KOPT-K1 (cell line): ENCODE measurements at regions not wholly inside any gene's neighbourhood (a gene's known extent, or its start where the extent isn't known, plus 50 kb on each side); places are given as distances from the start of the nearest gene placed in this dataset.
A peak's percentile ranks its signal among the peaks of the same experiment; 100 is the strongest.

ENCODE experiments used
- H3K27ac ChIP-seq: fragments of 200-600 bp; sonication (generic); 2 replicates; pipeline ENCODE4 v1.5.1; 2016; ENCODE audit warnings: antibody characterized with exemption, mild to moderate bottlenecking, low read depth, low read length; ENCODE audit not compliant: poor library complexity, severe bottlenecking
- H3K36me3 ChIP-seq: fragments of 200-600 bp; sonication (generic); 2 replicates; pipeline ENCODE4 v1.5.1; 2017; ENCODE audit warnings: antibody characterized with exemption, mild to moderate bottlenecking, low read length, moderate library complexity; ENCODE audit not compliant: insufficient read depth
- H3K9me3 ChIP-seq: fragments of 200-600 bp; sonication (generic); 2 replicates; pipeline ENCODE4 v1.5.1; 2017; ENCODE audit warnings: antibody characterized with exemption, low read length, mild to moderate bottlenecking; ENCODE audit not compliant: insufficient read depth, poor library complexity, severe bottlenecking

DNA sequence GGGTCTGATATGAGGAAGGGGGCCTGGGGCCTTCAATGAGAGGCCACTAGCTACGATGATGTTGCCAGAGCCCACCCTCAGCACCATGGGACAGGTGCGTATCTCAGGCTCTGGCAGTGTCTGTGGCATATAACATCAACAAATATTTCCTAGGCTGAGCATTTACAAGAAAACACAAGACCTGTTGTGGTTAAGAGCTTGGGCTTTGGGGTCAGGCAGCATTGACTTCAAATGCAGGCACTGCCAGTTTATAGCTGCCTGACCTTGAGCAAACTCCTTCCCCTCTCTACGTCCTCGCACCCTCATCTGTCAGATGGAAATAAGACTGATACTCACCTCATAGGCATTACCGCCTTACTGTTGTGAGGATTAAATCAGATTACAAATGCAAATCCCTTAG is 156.0 kb downstream of the KATNAL1 start:
- Histone ChIP-seq H3K36me3 (no peaks in the 10 kb centered on the region), H3K9me3 (no peaks in the 10 kb centered on the region), H3K27ac (peak overlapping the region; percentile 95)

DNA sequence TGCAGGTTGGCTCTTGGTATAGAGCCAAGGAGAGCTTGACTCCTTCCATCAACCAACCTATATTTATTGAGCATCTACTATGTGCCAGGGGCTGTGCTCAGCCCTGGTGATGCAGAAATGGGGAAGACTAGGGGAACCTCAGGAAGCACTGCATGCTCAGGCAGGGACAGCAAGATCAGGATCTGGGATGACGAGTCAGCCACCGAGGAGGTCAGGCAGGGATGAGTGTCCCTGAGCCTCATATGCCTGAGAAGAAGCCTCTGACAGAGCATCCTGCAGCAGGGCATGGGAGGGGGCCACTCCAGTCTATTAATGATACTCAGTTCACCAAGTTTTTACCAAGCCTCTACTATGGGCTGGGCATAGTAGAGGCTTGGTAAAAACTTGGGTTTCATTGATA is 158.1 kb downstream of the KATNAL1 start:
- Histone ChIP-seq H3K36me3 (no peaks in the 10 kb centered on the region), H3K9me3 (peaks cover 5% of the 10 kb centered on the region), H3K27ac (peak overlapping the region; percentile 95)

DNA sequence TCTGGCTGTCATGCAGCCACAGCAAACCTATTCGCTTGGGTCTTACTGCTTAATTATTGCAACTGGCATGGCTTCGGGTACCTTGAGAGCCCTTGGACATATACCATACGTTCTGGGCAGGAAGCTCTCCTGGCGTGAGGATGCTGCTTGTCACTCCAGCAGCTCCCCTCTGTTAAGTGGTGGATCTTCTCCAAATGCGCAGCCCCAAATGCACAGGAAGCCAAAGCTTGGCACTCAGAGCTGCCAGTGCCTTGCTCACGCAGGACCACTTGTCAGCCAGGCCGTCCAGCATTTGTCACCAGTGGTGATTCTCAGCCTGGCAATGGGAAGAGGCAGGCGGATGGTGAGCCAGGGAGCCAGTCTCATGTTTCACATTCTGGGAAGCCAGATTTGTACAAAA is 158.6 kb downstream of the KATNAL1 start:
- Histone ChIP-seq H3K27ac (peak overlapping the region; percentile 95), H3K36me3 (no peaks in the 10 kb centered on the region), H3K9me3 (peaks cover 9% of the 10 kb centered on the region)

DNA sequence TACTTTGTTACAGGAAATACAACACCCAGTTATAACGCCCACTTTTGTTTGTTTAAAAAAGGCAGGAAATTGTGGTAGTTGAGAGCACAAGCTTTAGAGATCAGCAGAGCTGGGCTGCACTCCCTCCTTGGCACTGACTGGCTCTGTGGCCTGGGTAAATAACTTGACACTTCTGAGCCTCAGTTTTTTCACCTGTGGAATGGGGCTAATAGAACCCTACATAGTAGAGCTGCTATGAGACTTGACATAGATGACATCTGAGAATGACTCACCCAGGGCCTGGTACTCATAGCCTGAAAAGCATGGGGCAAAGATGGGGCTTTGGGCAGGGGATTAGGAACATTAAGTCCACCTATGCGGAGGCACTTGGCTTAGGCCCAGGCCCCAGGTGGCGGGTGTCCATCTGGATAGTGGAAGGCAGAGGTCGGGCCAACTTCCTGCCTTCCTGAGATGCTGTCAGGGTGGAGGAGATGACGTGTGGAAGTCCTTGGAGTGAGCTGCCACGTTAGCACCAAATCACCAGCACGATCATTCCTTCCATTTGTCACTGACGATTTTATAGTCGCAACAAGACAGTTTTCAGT is 159.1 kb downstream of the KATNAL1 start:
- H3K36me3 ChIP-seq: no peaks in the 10 kb centered on the region
- H3K27ac ChIP-seq: peak overlapping the region; percentile 95

DNA sequence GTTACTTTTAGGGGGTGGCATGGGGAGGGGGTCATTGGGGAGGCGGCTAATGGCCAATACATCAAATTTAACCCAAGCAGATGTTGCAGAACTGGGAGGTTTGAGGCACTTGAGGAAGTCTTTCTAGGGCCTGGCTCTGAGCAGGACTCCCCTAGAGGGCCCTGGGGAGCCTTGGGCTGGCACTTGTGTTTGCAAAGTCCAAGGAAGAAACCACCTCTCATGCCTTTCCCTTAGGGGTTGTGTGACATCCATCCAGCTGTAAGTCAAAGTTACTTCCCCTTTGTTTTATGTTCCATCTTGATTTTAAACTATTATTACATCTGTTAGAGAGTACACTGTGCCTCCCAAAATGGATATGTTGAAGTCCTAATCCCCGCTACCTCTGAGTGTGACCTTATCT is 159.9 kb downstream of the KATNAL1 start:
- H3K36me3 ChIP-seq: no peaks in the 10 kb centered on the region
- H3K9me3 ChIP-seq: peaks cover 10% of the 10 kb centered on the region
- H3K27ac ChIP-seq: peak overlapping the region; percentile 95

More for the DNA sequence above, 159.1 kb downstream of the KATNAL1 start:
- H3K9me3 ChIP-seq: peaks cover 10% of the 10 kb centered on the region

DNA sequence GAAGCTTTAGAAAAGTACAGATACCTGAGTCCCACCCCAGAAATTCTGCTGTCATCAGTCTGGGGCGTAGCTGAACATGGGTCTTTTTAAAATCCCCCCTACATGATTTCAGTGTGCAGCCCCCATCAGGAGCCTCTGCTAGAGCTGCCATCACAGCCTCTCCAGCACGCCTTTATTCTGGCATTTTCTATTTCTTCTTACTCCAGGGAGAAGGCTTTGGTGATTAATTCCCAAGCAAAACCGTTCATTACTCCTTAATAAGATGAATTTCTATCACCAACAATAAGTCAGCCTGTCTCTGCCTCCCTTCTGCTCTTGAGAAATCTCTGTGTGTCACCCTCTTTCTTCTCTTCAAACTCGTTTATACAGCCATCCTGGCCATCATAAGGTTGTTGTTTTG is 160.3 kb downstream of the KATNAL1 start:
- H3K27ac ChIP-seq: peak overlapping the region; percentile 95
- no peaks in the 10 kb centered on the region for H3K36me3 ChIP-seq
- H3K9me3 ChIP-seq: peaks cover 10% of the 10 kb centered on the region

DNA sequence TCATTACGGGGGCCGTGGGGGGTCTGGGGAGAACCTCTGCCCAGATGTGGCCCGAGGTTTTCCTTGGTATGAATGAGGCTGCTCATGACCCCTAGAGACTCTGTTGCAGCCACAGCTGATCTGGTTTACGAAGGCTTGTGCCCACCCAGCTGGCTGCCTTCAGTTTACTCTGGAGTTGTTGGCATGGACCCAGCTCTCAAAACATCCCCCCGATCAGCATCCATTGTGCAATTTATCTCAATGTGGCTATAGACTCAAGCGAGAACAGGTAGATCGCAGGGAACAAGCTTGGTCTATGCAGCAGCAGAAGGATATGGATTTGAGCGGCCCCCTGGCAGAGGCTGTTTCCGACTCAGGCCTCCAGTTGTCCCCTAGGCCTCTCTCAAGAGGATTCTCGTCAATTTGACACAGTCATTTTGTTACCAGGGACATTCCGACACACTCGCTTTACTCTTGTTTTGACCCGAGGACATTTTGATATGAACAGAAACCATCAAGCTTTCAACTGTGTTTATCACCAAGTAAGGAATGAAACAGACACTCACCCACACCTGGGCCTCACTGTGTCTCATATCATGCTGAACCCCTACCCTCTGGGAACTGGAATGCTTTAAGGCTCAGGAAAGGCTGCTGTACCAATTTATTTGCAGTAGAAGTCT is 161.5 kb downstream of the KATNAL1 start:
- Histone ChIP-seq H3K27ac (peak overlapping the region; percentile 95), H3K9me3 (peaks cover 10% of the 10 kb centered on the region), H3K36me3 (no peaks in the 10 kb centered on the region)

DNA sequence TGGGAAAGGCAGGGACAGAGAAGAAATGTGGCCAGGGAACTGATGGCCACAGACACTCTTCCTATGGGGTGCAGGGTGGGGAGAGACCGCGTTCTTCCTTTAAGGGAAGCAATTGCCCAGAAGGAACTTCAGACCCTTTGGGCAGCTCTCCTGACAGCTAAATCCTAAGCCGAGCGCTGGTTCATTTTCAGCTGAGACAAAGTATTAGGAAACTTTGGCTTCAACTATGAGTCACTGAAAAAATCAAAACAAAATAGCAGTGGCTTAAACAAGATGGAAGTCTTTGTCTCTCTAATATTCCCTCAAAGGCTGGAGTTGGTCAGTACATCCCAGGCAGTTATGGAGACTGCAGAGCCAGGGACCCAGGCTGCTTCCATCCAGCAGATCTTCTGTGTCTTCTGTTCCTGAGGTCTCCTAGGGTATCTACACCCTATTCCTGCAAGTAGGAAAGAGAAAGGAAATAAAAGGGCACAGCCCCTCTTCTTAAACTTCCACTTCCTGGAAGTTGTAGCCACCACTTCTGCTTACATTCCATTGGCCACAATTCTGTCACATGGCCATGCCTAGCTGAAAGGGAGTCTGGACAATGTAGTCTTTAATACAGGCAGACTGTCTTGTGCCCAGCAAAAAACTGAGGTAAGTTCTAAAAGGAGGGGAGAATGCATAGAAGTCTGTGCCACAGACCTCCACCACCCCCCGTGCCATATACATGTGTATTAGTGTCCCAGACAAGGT is 163.5 kb downstream of the KATNAL1 start:
- H3K27ac ChIP-seq: no peak overlapping the region
- no peaks in the 10 kb centered on the region for H3K36me3 ChIP-seq
- H3K9me3 ChIP-seq: peaks cover 10% of the 10 kb centered on the region

DNA sequence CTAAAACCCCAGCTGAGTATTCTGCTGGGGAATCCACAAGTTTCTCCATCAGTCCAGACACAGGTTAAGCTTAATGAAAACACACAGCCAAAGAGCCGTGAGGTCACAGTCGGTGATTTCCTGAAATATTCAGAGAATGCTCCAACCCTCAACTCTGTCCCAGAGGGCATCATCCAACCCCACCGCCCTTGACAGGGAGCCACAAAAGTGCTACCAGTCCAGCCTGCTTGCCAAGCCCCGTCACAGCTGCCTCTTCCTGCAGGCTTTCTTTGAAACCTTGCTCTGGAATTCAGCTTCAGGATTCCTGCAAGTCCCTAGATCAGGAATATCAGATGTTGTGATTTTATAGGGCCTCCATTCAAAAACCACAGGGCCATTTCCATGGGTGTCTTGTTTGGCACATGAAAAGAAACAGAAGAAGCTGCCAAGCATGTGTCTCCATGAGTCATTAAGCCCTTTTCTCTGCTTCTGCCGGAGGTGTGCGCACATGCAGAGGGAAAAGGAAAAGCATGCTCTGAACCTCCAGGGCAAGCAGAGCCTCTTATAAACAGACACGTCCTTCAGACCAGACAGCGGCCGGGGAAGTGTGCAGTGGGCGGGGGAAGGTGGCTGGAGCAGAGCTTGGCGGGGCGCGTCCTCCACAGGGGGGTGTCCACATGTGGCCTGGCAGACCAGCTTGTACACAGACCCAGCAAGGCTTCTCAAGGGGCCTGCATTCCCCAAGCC is 164.7 kb downstream of the KATNAL1 start:
- H3K27ac ChIP-seq: peak overlapping the region; percentile 5
- peaks cover 10% of the 10 kb centered on the region for H3K9me3 ChIP-seq
- no peaks in the 10 kb centered on the region for H3K36me3 ChIP-seq

DNA sequence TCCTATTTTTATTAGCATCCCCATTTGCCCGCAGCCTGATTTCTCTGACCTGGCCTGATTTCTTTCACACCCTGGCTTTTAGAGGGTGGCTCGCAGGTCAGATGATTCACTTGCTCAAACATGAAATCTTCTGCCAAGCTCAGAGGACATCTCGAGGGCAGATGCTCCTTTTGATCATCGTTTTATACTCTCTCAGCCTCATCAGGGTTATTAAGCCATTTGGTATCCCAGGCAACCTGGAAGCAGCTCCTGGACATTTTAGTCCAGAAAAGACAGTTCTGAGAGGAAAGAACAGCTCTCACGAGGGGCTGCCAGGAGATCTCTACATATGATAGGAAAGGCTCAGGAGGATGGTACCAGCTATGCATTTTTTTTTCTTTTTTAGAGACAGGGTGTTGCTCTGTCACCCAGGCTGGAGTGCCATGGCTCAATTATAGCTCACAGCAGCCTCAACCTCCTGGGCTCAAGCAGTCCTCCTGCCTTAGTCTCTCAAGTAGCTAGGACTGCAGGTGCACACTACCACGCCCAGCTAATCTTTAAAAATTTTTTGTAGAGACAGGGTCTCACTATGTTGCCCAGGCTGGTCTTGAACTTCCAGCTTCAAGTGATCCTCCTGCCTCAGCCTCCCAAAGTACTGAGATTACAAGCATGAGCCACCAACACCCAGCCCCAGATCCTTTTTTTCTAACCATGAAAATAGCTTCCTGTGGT is 165.4 kb downstream of the KATNAL1 start:
- no peaks in the 10 kb centered on the region for H3K36me3 ChIP-seq
- peaks cover 10% of the 10 kb centered on the region for H3K9me3 ChIP-seq
- no peak overlapping the region for H3K27ac ChIP-seq

DNA sequence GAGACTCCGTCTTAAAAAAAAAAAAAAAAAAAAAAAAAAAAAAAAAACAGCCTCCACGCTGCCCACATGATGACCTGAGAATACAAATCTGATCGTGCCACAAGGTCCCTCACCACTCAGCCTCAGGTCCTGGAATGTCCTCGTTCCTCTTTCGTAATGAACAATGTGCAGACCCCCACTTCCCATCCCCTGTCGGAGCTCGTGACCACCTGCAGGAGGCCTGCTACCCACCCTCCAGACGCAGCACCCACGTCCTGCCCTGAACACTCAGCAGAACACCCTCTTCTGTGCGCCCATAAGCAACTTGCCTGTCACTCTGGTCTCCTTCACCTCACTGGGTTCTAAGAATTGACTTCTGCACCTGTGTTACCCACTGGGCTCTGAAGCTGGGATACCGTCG is 166.4 kb downstream of the KATNAL1 start:
- Histone ChIP-seq H3K9me3 (peaks cover 10% of the 10 kb centered on the region), H3K27ac (no peak overlapping the region), H3K36me3 (no peaks in the 10 kb centered on the region)

DNA sequence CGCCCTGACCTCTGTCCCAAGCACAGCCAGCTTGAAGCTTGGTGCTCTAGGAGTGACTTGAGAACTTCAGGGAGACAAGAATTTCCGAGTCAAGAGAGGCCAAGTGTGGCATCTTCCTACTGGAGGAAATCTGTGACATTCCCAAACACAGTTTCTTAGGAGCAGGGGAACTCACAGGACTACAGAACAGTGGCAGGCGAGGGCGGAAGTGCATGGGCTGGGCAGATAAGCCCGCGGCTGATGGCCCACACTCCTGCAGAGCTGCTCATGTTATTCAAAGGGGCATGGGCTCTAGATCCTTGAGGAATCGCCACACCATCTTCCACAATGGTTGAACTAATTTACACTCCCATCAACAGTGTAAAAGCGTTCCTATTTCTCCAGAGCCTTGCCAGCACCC is 168.8 kb downstream of the KATNAL1 start:
- Histone ChIP-seq H3K36me3 (no peaks in the 10 kb centered on the region), H3K27ac (no peak overlapping the region), H3K9me3 (no peaks in the 10 kb centered on the region)

DNA sequence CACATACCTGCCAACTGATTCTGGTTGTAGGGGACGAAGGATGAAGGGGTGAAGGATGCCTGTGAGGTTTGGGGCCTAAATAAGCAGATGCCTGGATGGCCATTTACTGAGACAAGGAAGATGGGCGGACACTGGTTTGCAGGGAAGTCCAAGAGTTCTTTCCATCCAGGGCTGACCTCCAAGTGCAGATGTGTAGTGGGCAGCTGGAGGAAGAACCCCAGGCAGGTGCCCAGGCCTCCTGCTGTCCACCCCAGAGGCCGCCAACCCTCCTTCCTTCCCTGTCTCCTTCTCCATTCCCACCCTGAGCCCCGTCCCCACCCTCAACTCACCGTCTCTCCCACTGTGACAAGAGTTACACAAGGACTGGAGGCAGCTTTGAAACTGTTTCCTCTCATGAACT is 171.5 kb downstream of the KATNAL1 start:
- no peaks in the 10 kb centered on the region for H3K9me3 ChIP-seq
- no peak overlapping the region for H3K27ac ChIP-seq
- no peaks in the 10 kb centered on the region for H3K36me3 ChIP-seq

DNA sequence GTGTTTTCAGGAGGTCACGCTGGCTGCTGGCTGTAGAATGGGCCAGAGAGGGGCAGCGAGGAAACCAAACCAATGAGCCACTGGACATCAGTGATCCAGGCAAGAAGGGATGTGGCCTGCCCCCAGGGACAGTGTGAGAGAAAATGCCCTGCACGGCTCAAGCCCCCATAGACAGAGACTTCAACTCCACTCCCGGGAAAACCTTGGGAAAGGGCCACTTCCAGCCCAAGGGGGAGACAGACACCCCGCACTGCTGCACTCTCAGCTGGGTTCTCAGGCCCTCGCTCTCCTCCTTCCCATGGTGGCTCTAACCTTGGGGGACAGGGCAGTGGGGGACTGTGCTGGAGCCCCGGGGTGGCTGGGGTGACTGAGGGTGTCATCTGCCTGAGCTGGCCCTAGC is 172.0 kb downstream of the KATNAL1 start:
- Histone ChIP-seq H3K36me3 (no peaks in the 10 kb centered on the region), H3K27ac (no peak overlapping the region), H3K9me3 (no peaks in the 10 kb centered on the region)

DNA sequence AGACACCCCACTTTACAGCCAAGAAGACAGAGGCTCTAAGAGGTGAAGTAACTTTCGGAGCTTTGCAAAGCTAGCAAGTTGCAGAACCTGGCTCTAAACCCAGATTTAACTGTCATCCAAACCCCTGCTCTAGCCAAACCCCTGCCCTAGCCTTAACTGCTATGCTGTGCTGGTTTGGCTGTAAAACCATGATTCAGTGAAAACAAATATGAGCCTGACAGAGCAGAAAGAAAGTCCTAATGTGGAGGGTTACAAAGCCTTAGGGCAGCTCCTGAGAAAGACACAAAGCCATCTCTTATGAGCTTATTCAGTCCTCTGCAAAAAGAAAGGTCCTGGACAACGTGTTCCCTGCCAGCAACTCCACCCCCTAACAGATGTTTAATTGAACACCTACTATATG is 172.8 kb downstream of the KATNAL1 start:
- no peaks in the 10 kb centered on the region for H3K9me3 ChIP-seq

More for the DNA sequence above, 172.8 kb downstream of the KATNAL1 start:
- H3K36me3 ChIP-seq: no peaks in the 10 kb centered on the region
- H3K27ac ChIP-seq: no peak overlapping the region
